K562 (cell line): ENCODE measurements at regions not wholly inside any gene's neighbourhood (a gene's known extent, or its start where the extent isn't known, plus 50 kb on each side); places are given as distances from the start of the nearest gene placed in this dataset.

ENCODE experiments used
- ATAC-seq: fragments of 200-7000 bp; cut with Tn5 transposase; 3 replicates; pipeline ENCODE4 v1.9.1; 2020; ENCODE audit warnings: moderate library complexity
- BruUV-seq: library from RNA; stranded (reverse); fragments of 400-500 nt; replicated peaks from 2 replicates; lab custom pipeline; 2021; lab: Mats Ljungman, UMichigan
- CTCF ChIA-PET: fragments of 300-600 bp; formaldehyde crosslinking; extraction: SDS; loops from one replicate; lab custom pipeline; 2021; ENCODE audit warnings: low intra/inter-chr PET ratio; lab: Yijun Ruan, JAX
- POLR2A ChIA-PET: fragments of 300-600, 350-650 bp; sonication (Branson Sonifier 250); formaldehyde crosslinking; extraction: SDS; loops from one replicate; lab custom pipeline; 2021; ENCODE audit warnings: antibody characterized with exemption, inconsistent platforms; lab: Yijun Ruan, JAX
- DNase-seq, 4 experiments: peaks; one replicate each; pipeline versions ENCODE4 v3.0.0 to v3.0.0-alpha.2; 2011 to 2018; ENCODE audit warnings: low spot score in 3 of 4, mixed read lengths in 3 of 4; ENCODE audit errors: extremely low read depth in 1 of 4
- FAIRE-seq: peaks from 2 replicates; lab custom pipeline; 2011; peaks lifted over from hg19 to GRCh38; lab: Jason Lieb, UNC
- H2AFZ ChIP-seq: 2 replicates; pipeline ENCODE4 v1.6.0; 2011; ENCODE audit warnings: low read depth, low read length, control low read depth, inconsistent platforms
- H3K27ac ChIP-seq: fragments of 200-600 bp; 3 replicates; pipeline ENCODE4 v1.8.0; 2011; ENCODE audit warnings: low read depth, mild to moderate bottlenecking, control low read depth, inconsistent platforms, low read length, moderate library complexity, mixed read lengths; ENCODE audit errors: extremely low read depth
- H3K27me3 ChIP-seq, 2 experiments: fragments of 300-600 bp in 1 of 2; 2 replicates in 1 of 2; 3 replicates in 1 of 2; pipeline versions ENCODE4 v1.6.0 to v1.8.0; 2011; ENCODE audit warnings: inconsistent platforms in 2 of 2, low read length in 2 of 2, mild to moderate bottlenecking in 1 of 2, mixed read lengths in 1 of 2, moderate library complexity in 1 of 2; ENCODE audit not compliant: control insufficient read depth in 2 of 2, insufficient read depth in 2 of 2
- H3K36me3 ChIP-seq: fragments of 300-600 bp; 3 replicates; pipeline ENCODE4 v1.8.0; 2011; ENCODE audit warnings: mild to moderate bottlenecking, low read length, inconsistent platforms; ENCODE audit not compliant: control insufficient read depth, insufficient read depth
- H3K4me1 ChIP-seq, 2 experiments: fragments of 200-600 bp in 1 of 2; replicated peaks in 1 of 2; 2 replicates in 1 of 2; 3 replicates in 1 of 2; pipeline versions ENCODE4 v1.5.1 to v1.8.0; 2011; ENCODE audit warnings: inconsistent platforms in 2 of 2, low read length in 2 of 2, mild to moderate bottlenecking in 1 of 2, mixed read lengths in 1 of 2, moderate library complexity in 1 of 2; ENCODE audit not compliant: control insufficient read depth in 2 of 2, insufficient read depth in 2 of 2
- H3K4me2 ChIP-seq: 2 replicates; pipeline ENCODE4 v1.6.1; 2011; ENCODE audit warnings: low read length, control low read depth, inconsistent platforms, mixed read lengths; ENCODE audit not compliant: insufficient read depth
- H3K4me3 ChIP-seq: fragments of 200-600 bp; sonication (generic), shearing (Covaris generic); 2 replicates; pipeline ENCODE4 v1.5.1; 2016; ENCODE audit warnings: control low read depth, inconsistent platforms
- H3K79me2 ChIP-seq: fragments of 200-600 bp; 3 replicates; pipeline ENCODE4 v1.8.0; 2011; ENCODE audit warnings: low read length, inconsistent platforms; ENCODE audit not compliant: control insufficient read depth, insufficient read depth
- H3K9ac ChIP-seq, 2 experiments: 2 replicates each; pipeline versions ENCODE4 v1.6.0 to v1.6.1; 2011; ENCODE audit warnings: low read depth in 2 of 2, low read length in 2 of 2, control low read depth in 1 of 2, inconsistent platforms in 1 of 2, mild to moderate bottlenecking in 1 of 2, mixed read lengths in 1 of 2; ENCODE audit not compliant: insufficient read depth in 1 of 2
- H3K9me1 ChIP-seq: one replicate; pipeline ENCODE4 v1.6.0; 2011; ENCODE audit warnings: inconsistent platforms, mild to moderate bottlenecking, low read length, moderate library complexity; ENCODE audit not compliant: control insufficient read depth, insufficient read depth
- H3K9me3 ChIP-seq: replicated peaks from 2 replicates; pipeline ENCODE4 v1.5.1; 2011; ENCODE audit warnings: low read depth, low read length, inconsistent platforms; ENCODE audit not compliant: control insufficient read depth, insufficient read depth
- H4K20me1 ChIP-seq: replicated peaks from 2 replicates; pipeline ENCODE4 v1.6.1; 2011; ENCODE audit warnings: low read length, inconsistent platforms, mixed read lengths; ENCODE audit not compliant: control insufficient read depth, insufficient read depth
- CHD1 ChIP-seq: fragments of 200-600 bp; sonication (generic); IDR thresholded peaks from one replicate; pipeline ENCODE4 v1.6.1; 2012; ENCODE audit warnings: mild to moderate bottlenecking, moderate library complexity, low read length, inconsistent platforms
- CLOCK ChIP-seq: fragments of 250-450 bp; sonication (Bioruptor Pico); IDR thresholded peaks from 2 replicates; pipeline ENCODE4 v1.4.0; 2020; ENCODE audit warnings: mild to moderate bottlenecking, moderate library complexity, borderline replicate concordance
- CTCFL ChIP-seq: IDR thresholded peaks from 2 replicates; pipeline ENCODE4 v1.6.1; 2011; ENCODE audit warnings: borderline replicate concordance, low read depth, mild to moderate bottlenecking, moderate library complexity, low read length; ENCODE audit not compliant: insufficient read depth, poor library complexity, severe bottlenecking
- GATAD2A ChIP-seq: fragments of 450-650 bp; IDR thresholded peaks from 2 replicates; pipeline ENCODE4 v1.6.1; 2017
- GTF2F1 ChIP-seq: IDR thresholded peaks from 2 replicates; pipeline ENCODE4 v1.6.1; 2011; ENCODE audit warnings: low read depth, low read length, improper control_type of control experiment
- POLR2AphosphoS2 ChIP-seq: IDR thresholded peaks from 2 replicates; pipeline ENCODE4 v1.6.1; 2012; ENCODE audit warnings: low read length, improper control_type of control experiment
- SMAD4 ChIP-seq: fragments of 250-450 bp; sonication (Bioruptor Pico); conservative IDR thresholded peaks from 2 replicates; pipeline ENCODE4 v1.8.0; 2021; ENCODE audit warnings: inconsistent platforms, mild to moderate bottlenecking, moderate library complexity
- TEAD2 ChIP-seq: fragments of 450-650 bp; IDR thresholded peaks from 2 replicates; pipeline ENCODE4 v1.6.1; 2016; ENCODE audit warnings: missing genetic modification characterization, control low read depth, missing compliant biosample characterization
- XRCC5 ChIP-seq: fragments of 200-400 bp; formaldehyde crosslinking; IDR thresholded peaks from 2 replicates; pipeline ENCODE4 v1.6.1; 2017; ENCODE audit warnings: low read depth, mild to moderate bottlenecking, low read length
- ZNF212 ChIP-seq: fragments of 450-650 bp; formaldehyde crosslinking; IDR thresholded peaks from 2 replicates; pipeline ENCODE4 v1.4.0; 2020; ENCODE audit warnings: mild to moderate bottlenecking
- ZNF408 ChIP-seq: fragments of 250-450 bp; sonication (Bioruptor Pico); IDR thresholded peaks from 2 replicates; pipeline ENCODE4 v1.4.0; 2020; ENCODE audit warnings: low read depth, mild to moderate bottlenecking, moderate library complexity
- ZNF780A ChIP-seq: fragments of 250-450 bp; sonication (Bioruptor Pico); IDR thresholded peaks from 2 replicates; pipeline ENCODE4 v1.5.0; 2021; ENCODE audit warnings: mild to moderate bottlenecking
- WGBS: fragments of 100-300 bp; shearing (Covaris generic); methylation state at CpG from one replicate; pipeline ENCODE4 v1.1.6; 2016; ENCODE audit warnings: low coverage, mixed read lengths; ENCODE audit not compliant: insufficient coverage; ENCODE audit errors: missing lambda C conversion rate; 5-methylcytosine and 5-hydroxymethylcytosine counted together
- in situ Hi-C: fragments of 300-500 bp; cut with MboI; formaldehyde crosslinking; loops from 4 replicates; pipeline ENCODE4 v1.15.0; 2018; ENCODE audit warnings: inconsistent platforms, mixed read lengths
- intact Hi-C: fragments of 100-400 bp; cut with micrococcal nuclease; formaldehyde crosslinking; loops from 2 replicates; pipeline ENCODE4 v1.14.2; 2022

- TF ChIP-seq ZNF780A (CRISPR knock-in tag) (no peak), GTF2F1 (no peak), ZNF408 (CRISPR knock-in tag) (no peak), CHD1 (no peak), CTCFL (no peak), ZNF212 (CRISPR knock-in tag) (no peak), GATAD2A (no peak), XRCC5 (no peak), TEAD2 (no peak)
Observed at GRCh38 chr10:30114401-30114800, 55.0 kb upstream of the JCAD start (continued).

- peaks cover 3 to 11% of the 10 kb centered on the region in 2 experiments; a peak in 1 of 5 replicates for H3K27me3 ChIP-seq
- H3K9me1 ChIP-seq: no peaks in the 10 kb centered on the region
- H2AFZ ChIP-seq: no peak overlapping the region
- no peaks in the 10 kb centered on the region for H3K36me3 ChIP-seq
- H3K4me2 ChIP-seq: no peak overlapping the region
- no peak overlapping the region for H3K9ac ChIP-seq
- intact Hi-C loops (no loop called here), in situ Hi-C loops (no loop called here)
- BruUV-seq: no TSS peak
- H3K4me1 ChIP-seq: no peaks in the 10 kb centered on the region
- DNase-seq (no peak), ATAC-seq (no peak), FAIRE-seq (no peak)
- no peak for TF ChIP-seq SMAD4 (CRISPR knock-in tag)
- TF ChIP-seq POLR2AphosphoS2: no peak
- no peak for TF ChIP-seq CLOCK
- H3K79me2 ChIP-seq: no peaks in the 10 kb centered on the region
- ChIA-PET POLR2A (no interaction called here), CTCF (no interaction called here)
- WGBS: 0% methylated on average over 4 of the region's 4 CpGs
- H3K4me3 ChIP-seq: no peak overlapping the region
- no peaks in the 10 kb centered on the region for H3K9me3 ChIP-seq
- no peaks in the 10 kb centered on the region for H4K20me1 ChIP-seq
- no peak overlapping the region for H3K27ac ChIP-seq
Observed at GRCh38 chr10:30111340-30112022, 52.1 kb upstream of the JCAD start.
